OCI-LY1 (cell line): ENCODE measurements at regions not wholly inside any gene's neighbourhood (a gene's known extent, or its start where the extent isn't known, plus 50 kb on each side); places are given as distances from the start of the nearest gene placed in this dataset.

ENCODE experiments used
- EZH2 ChIP-seq: fragments of 200-600 bp; sonication (generic), shearing (Covaris generic); IDR thresholded peaks from 2 replicates; pipeline ENCODE4 v1.8.0; 2017; ENCODE audit warnings: borderline replicate concordance, mixed run types, mild to moderate bottlenecking, antibody characterized with exemption, low read length, moderate library complexity, mixed read lengths
- TF ChIP-seq, protein P1 (sequence below): fragments of 200-600 bp; sonication (generic), shearing (Covaris generic); IDR thresholded peaks from 2 replicates; pipeline ENCODE4 v1.5.1; 2017; ENCODE audit warnings: mild to moderate bottlenecking, antibody characterized with exemption, low read length, moderate library complexity, mixed read lengths

DNA sequence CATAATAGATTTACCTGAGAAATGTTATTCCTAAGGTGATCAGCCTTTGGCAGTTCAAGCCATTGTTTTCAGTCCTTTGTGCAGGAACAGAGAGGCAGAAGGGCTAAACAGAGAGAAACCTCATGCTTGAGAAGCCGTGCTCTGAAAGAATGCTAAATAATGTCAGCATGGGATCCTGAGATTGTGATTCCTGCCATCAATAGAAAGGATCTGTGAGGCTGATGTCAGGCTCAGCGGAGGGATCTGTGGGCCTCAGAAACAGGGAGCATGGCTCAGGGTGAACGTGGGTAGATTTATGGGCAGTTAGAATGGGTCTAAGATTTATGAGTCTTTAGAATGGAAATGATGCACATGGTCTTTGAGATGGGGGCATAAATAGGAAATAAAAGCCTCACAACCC lies 439.2 kb upstream of the IGFBP3 start:
- TF ChIP-seq, protein P1, sequence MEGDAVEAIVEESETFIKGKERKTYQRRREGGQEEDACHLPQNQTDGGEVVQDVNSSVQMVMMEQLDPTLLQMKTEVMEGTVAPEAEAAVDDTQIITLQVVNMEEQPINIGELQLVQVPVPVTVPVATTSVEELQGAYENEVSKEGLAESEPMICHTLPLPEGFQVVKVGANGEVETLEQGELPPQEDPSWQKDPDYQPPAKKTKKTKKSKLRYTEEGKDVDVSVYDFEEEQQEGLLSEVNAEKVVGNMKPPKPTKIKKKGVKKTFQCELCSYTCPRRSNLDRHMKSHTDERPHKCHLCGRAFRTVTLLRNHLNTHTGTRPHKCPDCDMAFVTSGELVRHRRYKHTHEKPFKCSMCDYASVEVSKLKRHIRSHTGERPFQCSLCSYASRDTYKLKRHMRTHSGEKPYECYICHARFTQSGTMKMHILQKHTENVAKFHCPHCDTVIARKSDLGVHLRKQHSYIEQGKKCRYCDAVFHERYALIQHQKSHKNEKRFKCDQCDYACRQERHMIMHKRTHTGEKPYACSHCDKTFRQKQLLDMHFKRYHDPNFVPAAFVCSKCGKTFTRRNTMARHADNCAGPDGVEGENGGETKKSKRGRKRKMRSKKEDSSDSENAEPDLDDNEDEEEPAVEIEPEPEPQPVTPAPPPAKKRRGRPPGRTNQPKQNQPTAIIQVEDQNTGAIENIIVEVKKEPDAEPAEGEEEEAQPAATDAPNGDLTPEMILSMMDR = no peak
- TF ChIP-seq EZH2 = no peak
